Stomach (tissue), 4 donors: ENCODE measurements at regions not wholly inside any gene's neighbourhood (a gene's known extent, or its start where the extent isn't known, plus 50 kb on each side); places are given as distances from the start of the nearest gene placed in this dataset.

Experiments
- CTCF ChIP-seq, 7 experiments: fragments of 450-650 bp in 4 of 7; fragments of 200-600 bp in 3 of 7; sonication (generic) in 3 of 7; IDR thresholded peaks; one replicate each; pipeline ENCODE4 v1.5.1; 2016 to 2019; ENCODE audit warnings: antibody characterized with exemption in 7 of 7, control low read depth in 2 of 7, mild to moderate bottlenecking in 1 of 7
- EP300 ChIP-seq: sonication (generic); formaldehyde crosslinking; IDR thresholded peaks from one replicate; pipeline ENCODE4 v1.6.1; 2017; ENCODE audit warnings: antibody characterized with exemption
- POLR2AphosphoS5 ChIP-seq, 3 donors: sonication (generic); formaldehyde crosslinking; IDR thresholded peaks; one replicate each; pipeline ENCODE4 v1.6.1; 2016; ENCODE audit warnings: antibody characterized with exemption in 3 of 3

DNA sequence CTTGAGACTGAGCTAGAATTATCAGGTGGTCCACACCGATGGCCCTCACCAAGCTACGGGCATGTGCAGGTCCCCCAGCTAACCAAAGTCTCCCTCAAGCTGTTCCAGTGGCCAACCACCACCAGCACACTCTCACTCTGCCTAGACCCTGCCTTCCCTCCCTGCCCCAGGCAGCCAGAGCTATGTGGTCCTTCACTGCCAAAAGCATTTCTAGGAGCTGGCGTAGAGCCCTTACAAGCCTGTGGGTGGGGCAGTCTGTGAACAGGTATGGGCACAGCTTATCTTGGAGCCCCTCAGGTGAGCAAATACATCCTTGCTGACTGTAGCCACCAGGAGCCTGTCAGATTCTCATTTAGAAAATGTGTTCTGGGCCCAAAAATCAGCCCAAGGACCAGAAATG, 159.8 kb upstream of the PPP2R3A start:
- no peak for TF ChIP-seq CTCF (IDR thresholded peaks at IDR 0.05)
- no peak for TF ChIP-seq POLR2AphosphoS5 (IDR thresholded peaks at IDR 0.05)
- TF ChIP-seq EP300 = no peak
